ENCODE measurements at regions not wholly inside any gene's neighbourhood (a gene's known extent, or its start where the extent isn't known, plus 50 kb on each side); places are given as distances from the start of the nearest gene placed in this dataset.

- ChIA-PET CTCF (no interaction called here), POLR2A (no interaction called here)
- H3K27me3 ChIP-seq (ENCODE audit: control insufficient read depth in 2 of 2, insufficient read depth in 2 of 2, low read length in 2 of 2), result no peaks in the 10 kb centered on the region
- H3K9me3 ChIP-seq (ENCODE audit: control insufficient read depth in 2 of 3, low read length in 3 of 3), result no peaks in the 10 kb centered on the region
- no peaks in the 10 kb centered on the region for H3K4me1 Mint-ChIP-seq
- no peaks in the 10 kb centered on the region for H3K36me3 ChIP-seq (ENCODE audit: control insufficient read depth in 2 of 3, insufficient read depth in 3 of 3, low read length in 3 of 3)
- H3K27ac ChIP-seq (ENCODE audit: low read depth, low read length), result no peak overlapping the region
- H3K9me3 Mint-ChIP-seq, result peaks cover 0 to 15% (median 6%) of the 10 kb centered on the region in 11 donors
- intact Hi-C loops (cut with micrococcal nuclease), result no loop called here
- H3K36me3 Mint-ChIP-seq, result no peaks in the 10 kb centered on the region
- ATAC-seq (no peak), DNase-seq (no peak)
- no peaks in the 10 kb centered on the region for H3K4me1 ChIP-seq (ENCODE audit: control insufficient read depth in 2 of 2, insufficient read depth in 2 of 2, low read length in 2 of 2)
- H3K4me3 Mint-ChIP-seq, result no peak overlapping the region
- no peak overlapping the region for H3K27ac Mint-ChIP-seq
- peaks cover 0 to 8% (median 5%) of the 10 kb centered on the region in 5 donors for H3K27me3 Mint-ChIP-seq
- H3K4me3 ChIP-seq (ENCODE audit: low read length), result no peak overlapping the region
These were observed 242.4 kb upstream of the KIAA1217 start for GRCh38 chr10:23966504-23967051.

GRCh38 chr10:23968301-23968700, 240.6 kb upstream of the KIAA1217 start:
- Histone ChIP-seq H3K4me1 (ENCODE audit: control insufficient read depth in 2 of 2, insufficient read depth in 2 of 2, low read length in 2 of 2) (no peaks in the 10 kb centered on the region), H3K27ac (ENCODE audit: low read depth, low read length) (no peak overlapping the region), H3K27me3 (ENCODE audit: control insufficient read depth in 2 of 2, insufficient read depth in 2 of 2, low read length in 2 of 2) (no peaks in the 10 kb centered on the region), H3K9me3 (ENCODE audit: control insufficient read depth in 2 of 3, low read length in 3 of 3) (no peaks in the 10 kb centered on the region), H3K4me3 (ENCODE audit: low read length) (no peak overlapping the region), H3K36me3 (ENCODE audit: control insufficient read depth in 2 of 3, insufficient read depth in 3 of 3, low read length in 3 of 3) (no peaks in the 10 kb centered on the region)
- CTCF ChIA-PET, result no interaction called here
- Mint-ChIP-seq H3K4me1 (no peaks in the 10 kb centered on the region), H3K27ac (no peak overlapping the region), H3K9me3 (peaks cover 0 to 19% (median 7%) of the 10 kb centered on the region in 11 donors), H3K36me3 (no peaks in the 10 kb centered on the region), H3K4me3 (no peak overlapping the region), H3K27me3 (peaks cover 0 to 8% (median 5%) of the 10 kb centered on the region in 5 donors)
- POLR2A ChIA-PET, result no interaction called here
- no peak for ATAC-seq
- DNase-seq, result no peak
- intact Hi-C loops (cut with micrococcal nuclease), result no loop called here

GRCh38 chr10:23974746-23975272, 234.1 kb upstream of the KIAA1217 start:
- Mint-ChIP-seq H3K9me3 (peaks cover 0 to 12% (median 6%) of the 10 kb centered on the region in 11 donors), H3K4me3 (no peak overlapping the region), H3K27ac (no peak overlapping the region), H3K27me3 (peaks cover 0 to 11% (median 5%) of the 10 kb centered on the region in 5 donors), H3K36me3 (no peaks in the 10 kb centered on the region), H3K4me1 (peaks cover 0 to 1% (median 0%) of the 10 kb centered on the region in 7 donors)
- ChIA-PET CTCF (no interaction called here), POLR2A (no interaction called here)
- no peaks in the 10 kb centered on the region for H3K9me3 ChIP-seq (ENCODE audit: control insufficient read depth in 2 of 3, low read length in 3 of 3)
- intact Hi-C loops (cut with micrococcal nuclease), result no loop called here
- no peak for DNase-seq
- no peaks in the 10 kb centered on the region for H3K4me1 ChIP-seq (ENCODE audit: control insufficient read depth in 2 of 2, insufficient read depth in 2 of 2, low read length in 2 of 2)
- H3K27ac ChIP-seq (ENCODE audit: low read depth, low read length), result no peak overlapping the region
- no peak for ATAC-seq
- H3K27me3 ChIP-seq (ENCODE audit: control insufficient read depth in 2 of 2, insufficient read depth in 2 of 2, low read length in 2 of 2), result no peaks in the 10 kb centered on the region
- no peak overlapping the region for H3K4me3 ChIP-seq (ENCODE audit: low read length)
- H3K36me3 ChIP-seq (ENCODE audit: control insufficient read depth in 2 of 3, insufficient read depth in 3 of 3, low read length in 3 of 3), result no peaks in the 10 kb centered on the region

- H3K4me1 ChIP-seq (ENCODE audit: control insufficient read depth in 2 of 2, insufficient read depth in 2 of 2, low read length in 2 of 2), result no peaks in the 10 kb centered on the region
- CTCF ChIA-PET, result no interaction called here
- no peak overlapping the region for H3K4me3 Mint-ChIP-seq
- H3K27ac ChIP-seq (ENCODE audit: low read depth, low read length), result no peak overlapping the region
- peaks cover 0 to 12% (median 5%) of the 10 kb centered on the region in 11 donors for H3K9me3 Mint-ChIP-seq
- DNase-seq (no peak), ATAC-seq (no peak)
- H3K36me3 Mint-ChIP-seq, result no peaks in the 10 kb centered on the region
- peaks cover 0 to 1% (median 0%) of the 10 kb centered on the region in 7 donors for H3K4me1 Mint-ChIP-seq
- peaks cover 0 to 11% (median 8%) of the 10 kb centered on the region in 5 donors for H3K27me3 Mint-ChIP-seq
- no peaks in the 10 kb centered on the region for H3K9me3 ChIP-seq (ENCODE audit: control insufficient read depth in 2 of 3, low read length in 3 of 3)
- POLR2A ChIA-PET, result no interaction called here
- H3K27me3 ChIP-seq (ENCODE audit: control insufficient read depth in 2 of 2, insufficient read depth in 2 of 2, low read length in 2 of 2), result no peaks in the 10 kb centered on the region
- H3K4me3 ChIP-seq (ENCODE audit: low read length), result no peak overlapping the region
- H3K36me3 ChIP-seq (ENCODE audit: control insufficient read depth in 2 of 3, insufficient read depth in 3 of 3, low read length in 3 of 3), result no peaks in the 10 kb centered on the region
- intact Hi-C loops (cut with micrococcal nuclease), result no loop called here
- H3K27ac Mint-ChIP-seq, result no peak overlapping the region
These were observed 233.5 kb upstream of the KIAA1217 start for GRCh38 chr10:23975431-23975830.

GRCh38 chr10:23976275-23976674, 232.7 kb upstream of the KIAA1217 start:
- no peaks in the 10 kb centered on the region for H3K9me3 ChIP-seq (ENCODE audit: control insufficient read depth in 2 of 3, low read length in 3 of 3)
- H3K9me3 Mint-ChIP-seq, result peaks cover 0 to 10% (median 5%) of the 10 kb centered on the region in 11 donors
- H3K4me1 ChIP-seq (ENCODE audit: control insufficient read depth in 2 of 2, insufficient read depth in 2 of 2, low read length in 2 of 2), result no peaks in the 10 kb centered on the region
- H3K4me3 Mint-ChIP-seq, result no peak overlapping the region
- ATAC-seq (no peak), DNase-seq (no peak)
- peaks cover 0 to 1% (median 0%) of the 10 kb centered on the region in 7 donors for H3K4me1 Mint-ChIP-seq
- H3K36me3 Mint-ChIP-seq, result no peaks in the 10 kb centered on the region
- peaks cover 0 to 16% (median 4%) of the 10 kb centered on the region in 5 donors for H3K27me3 Mint-ChIP-seq
- H3K27me3 ChIP-seq (ENCODE audit: control insufficient read depth in 2 of 2, insufficient read depth in 2 of 2, low read length in 2 of 2), result no peaks in the 10 kb centered on the region
- no peak overlapping the region for H3K27ac ChIP-seq (ENCODE audit: low read depth, low read length)
- intact Hi-C loops (cut with micrococcal nuclease), result no loop called here
- ChIA-PET POLR2A (no interaction called here), CTCF (no interaction called here)
- no peak overlapping the region for H3K4me3 ChIP-seq (ENCODE audit: low read length)
- H3K27ac Mint-ChIP-seq, result no peak overlapping the region
- no peaks in the 10 kb centered on the region for H3K36me3 ChIP-seq (ENCODE audit: control insufficient read depth in 2 of 3, insufficient read depth in 3 of 3, low read length in 3 of 3)

DNA sequence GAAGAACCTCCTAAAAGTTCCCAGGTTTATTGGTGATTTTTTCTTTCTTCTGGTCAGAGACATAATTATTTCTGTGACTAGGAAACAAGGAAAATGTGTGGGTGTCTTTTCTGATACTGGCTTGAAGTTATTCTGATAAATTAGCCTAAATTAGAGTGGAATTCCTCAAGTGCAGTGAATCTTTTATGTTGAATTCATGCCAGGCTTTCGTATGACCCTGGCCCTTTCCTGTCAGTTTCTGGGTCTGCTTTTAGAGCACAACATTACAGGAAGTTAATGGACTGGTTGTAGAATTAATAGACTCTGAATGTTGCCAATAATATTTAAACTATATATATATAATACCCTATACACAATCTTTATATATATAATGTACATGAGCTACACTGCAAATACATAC, 230.6 kb upstream of the KIAA1217 start:
- H3K9me3 ChIP-seq (ENCODE audit: control insufficient read depth in 2 of 3, low read length in 3 of 3), result no peaks in the 10 kb centered on the region
- CTCF ChIA-PET, result no interaction called here

GRCh38 chr10:23980094-23980493, 228.8 kb upstream of the KIAA1217 start:
- ATAC-seq, result no peak

More for the DNA sequence above, 230.6 kb upstream of the KIAA1217 start:
- H3K27me3 Mint-ChIP-seq, result peaks cover 0 to 21% (median 3%) of the 10 kb centered on the region in 5 donors
- DNase-seq (no peak), ATAC-seq (no peak)
- no peak overlapping the region for H3K27ac Mint-ChIP-seq
- no peak overlapping the region for H3K4me3 Mint-ChIP-seq
- peaks cover 0 to 1% (median 0%) of the 10 kb centered on the region in 7 donors for H3K4me1 Mint-ChIP-seq
- POLR2A ChIA-PET, result no interaction called here
- Histone ChIP-seq H3K4me3 (ENCODE audit: low read length) (no peak overlapping the region), H3K4me1 (ENCODE audit: control insufficient read depth in 2 of 2, insufficient read depth in 2 of 2, low read length in 2 of 2) (no peaks in the 10 kb centered on the region), H3K27ac (ENCODE audit: low read depth, low read length) (no peak overlapping the region), H3K27me3 (ENCODE audit: control insufficient read depth in 2 of 2, insufficient read depth in 2 of 2, low read length in 2 of 2) (no peaks in the 10 kb centered on the region), H3K36me3 (ENCODE audit: control insufficient read depth in 2 of 3, insufficient read depth in 3 of 3, low read length in 3 of 3) (no peaks in the 10 kb centered on the region)
- H3K9me3 Mint-ChIP-seq, result peaks cover 0 to 13% (median 2%) of the 10 kb centered on the region in 11 donors
- H3K36me3 Mint-ChIP-seq, result no peaks in the 10 kb centered on the region
- intact Hi-C loops (cut with micrococcal nuclease), result no loop called here

More at GRCh38 chr10:23980094-23980493, 228.8 kb upstream of the KIAA1217 start:
- H3K27me3 Mint-ChIP-seq, result peaks cover 0 to 21% (median 3%) of the 10 kb centered on the region in 5 donors
- no peaks in the 10 kb centered on the region for H3K36me3 Mint-ChIP-seq
- intact Hi-C loops (cut with micrococcal nuclease), result no loop called here
- peaks cover 0 to 15% (median 4%) of the 10 kb centered on the region in 11 donors for H3K9me3 Mint-ChIP-seq
- POLR2A ChIA-PET, result no interaction called here
- no peaks in the 10 kb centered on the region for H3K9me3 ChIP-seq (ENCODE audit: control insufficient read depth in 2 of 3, low read length in 3 of 3)
- H3K36me3 ChIP-seq (ENCODE audit: control insufficient read depth in 2 of 3, insufficient read depth in 3 of 3, low read length in 3 of 3), result no peaks in the 10 kb centered on the region
- H3K4me1 ChIP-seq (ENCODE audit: control insufficient read depth in 2 of 2, insufficient read depth in 2 of 2, low read length in 2 of 2), result no peaks in the 10 kb centered on the region
- peaks cover 0 to 1% (median 0%) of the 10 kb centered on the region in 7 donors for H3K4me1 Mint-ChIP-seq
- no peak overlapping the region for H3K27ac Mint-ChIP-seq
- no peaks in the 10 kb centered on the region for H3K27me3 ChIP-seq (ENCODE audit: control insufficient read depth in 2 of 2, insufficient read depth in 2 of 2, low read length in 2 of 2)
- no peak overlapping the region for H3K4me3 Mint-ChIP-seq
- CTCF ChIA-PET, result no interaction called here
- H3K4me3 ChIP-seq (ENCODE audit: low read length), result no peak overlapping the region
- DNase-seq, result no peak
- H3K27ac ChIP-seq (ENCODE audit: low read depth, low read length), result no peak overlapping the region
